Right lobe of liver (tissue), 6 donors: ENCODE measurements at regions not wholly inside any gene's neighbourhood (a gene's known extent, or its start where the extent isn't known, plus 50 kb on each side); places are given as distances from the start of the nearest gene placed in this dataset.

Source experiments
- ATAC-seq, 4 donors: fragments of 200-7000 bp; cut with Tn5 transposase; one replicate each; pipeline ENCODE4 v1.9.1; 2020; ENCODE audit warnings: mild to moderate bottlenecking in 4 of 4, moderate library complexity in 4 of 4
- DNase-seq, 3 donors: peaks; one replicate each; pipeline ENCODE4 v3.0.0-alpha.2; 2020
- H3K27ac ChIP-seq, 3 donors: fragments of 200-600 bp; one replicate each; pipeline ENCODE4 v1.8.0; 2022
- H3K27me3 ChIP-seq, 2 donors: fragments of 200-600 bp; one replicate each; pipeline ENCODE4 v1.8.0; 2022
- H3K36me3 ChIP-seq, 4 donors: fragments of 200-600 bp; sonication (generic) in 1 of 4; one replicate each; pipeline versions ENCODE4 v1.5.1 to v1.8.0; 2017 to 2022; ENCODE audit warnings: control low read depth in 1 of 4
- H3K4me1 ChIP-seq, 4 donors: fragments of 200-600 bp; sonication (generic) in 1 of 4; one replicate each; pipeline versions ENCODE4 v1.5.1 to v1.8.0; 2017 to 2022; ENCODE audit warnings: control low read depth in 1 of 4
- H3K4me3 ChIP-seq, 3 donors: fragments of 200-600 bp; one replicate each; pipeline ENCODE4 v1.8.0; 2022
- H3K9me3 ChIP-seq, 4 donors: fragments of 200-600 bp; sonication (generic) in 1 of 4; one replicate each; pipeline versions ENCODE4 v1.5.1 to v1.8.0; 2017 to 2022; ENCODE audit warnings: control low read depth in 1 of 4
- POLR2A ChIP-seq: fragments of 450-650 bp; IDR thresholded peaks from one replicate; pipeline ENCODE4 v1.6.1; 2017; ENCODE audit warnings: antibody characterized with exemption, mild to moderate bottlenecking
- WGBS: methylation state at CpG from one replicate; pipeline ENCODE4 v1.1.6; 2018; ENCODE audit warnings: low coverage, low lambda C conversion rate; ENCODE audit not compliant: insufficient coverage; ENCODE audit errors: missing lambda C conversion rate; 5-methylcytosine and 5-hydroxymethylcytosine counted together
- intact Hi-C, 2 donors: fragments of 100-400 bp; cut with DNase I; formaldehyde crosslinking; loops; one replicate each; pipeline versions ENCODE4 v1.11.2 to v1.14.1; 2022
- TF ChIP-seq, protein P1 (sequence below), 4 donors: fragments of 200-600 bp in 3 of 4; fragments of 450-650 bp in 1 of 4; IDR thresholded peaks; one replicate each; pipeline versions ENCODE4 v1.5.1 to v1.8.0; 2016 to 2022; ENCODE audit warnings: antibody characterized with exemption in 4 of 4, mild to moderate bottlenecking in 2 of 4
- donor health status: DM: no; HTN: yes; CAD: no.
- donor health status: DM: no; HTN: no; CAD: no.
- donor health status: DM: no; HTN: no; CAD: no.
- donor health status: DM: no; HTN: yes; CAD: no.
- donor health status: DM: no; HTN: yes; CAD: no.

DNA sequence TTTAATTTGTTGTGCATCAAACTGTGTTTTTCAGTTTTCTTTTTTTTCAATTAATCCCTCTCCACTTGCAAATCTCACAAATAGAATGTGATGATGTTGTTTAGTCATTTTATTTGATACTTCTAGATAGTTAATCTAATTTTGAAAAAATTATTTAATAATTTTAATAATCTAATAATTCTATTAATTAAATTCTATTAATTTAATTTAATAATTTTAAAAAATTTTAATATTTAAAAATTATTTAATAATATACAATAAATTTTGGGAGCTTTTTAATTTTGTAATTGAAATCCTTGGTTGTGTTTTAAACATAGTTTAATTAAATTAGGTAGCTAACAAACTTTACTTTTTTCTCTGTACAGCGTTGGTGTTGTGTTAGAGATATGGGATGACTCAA is 393.8 kb downstream of the OLFM4 start:
- 50% methylated on average over 1 of the region's 1 CpG for WGBS
- intact Hi-C loops = no loop called here
- Histone ChIP-seq H3K36me3 (no peaks in the 10 kb centered on the region), H3K27me3 (no peaks in the 10 kb centered on the region), H3K4me1 (no peaks in the 10 kb centered on the region), H3K27ac (no peak overlapping the region), H3K4me3 (no peak overlapping the region), H3K9me3 (no peaks in the 10 kb centered on the region)
- DNase-seq = no peak
- TF ChIP-seq POLR2A = no peak
- TF ChIP-seq, protein P1, sequence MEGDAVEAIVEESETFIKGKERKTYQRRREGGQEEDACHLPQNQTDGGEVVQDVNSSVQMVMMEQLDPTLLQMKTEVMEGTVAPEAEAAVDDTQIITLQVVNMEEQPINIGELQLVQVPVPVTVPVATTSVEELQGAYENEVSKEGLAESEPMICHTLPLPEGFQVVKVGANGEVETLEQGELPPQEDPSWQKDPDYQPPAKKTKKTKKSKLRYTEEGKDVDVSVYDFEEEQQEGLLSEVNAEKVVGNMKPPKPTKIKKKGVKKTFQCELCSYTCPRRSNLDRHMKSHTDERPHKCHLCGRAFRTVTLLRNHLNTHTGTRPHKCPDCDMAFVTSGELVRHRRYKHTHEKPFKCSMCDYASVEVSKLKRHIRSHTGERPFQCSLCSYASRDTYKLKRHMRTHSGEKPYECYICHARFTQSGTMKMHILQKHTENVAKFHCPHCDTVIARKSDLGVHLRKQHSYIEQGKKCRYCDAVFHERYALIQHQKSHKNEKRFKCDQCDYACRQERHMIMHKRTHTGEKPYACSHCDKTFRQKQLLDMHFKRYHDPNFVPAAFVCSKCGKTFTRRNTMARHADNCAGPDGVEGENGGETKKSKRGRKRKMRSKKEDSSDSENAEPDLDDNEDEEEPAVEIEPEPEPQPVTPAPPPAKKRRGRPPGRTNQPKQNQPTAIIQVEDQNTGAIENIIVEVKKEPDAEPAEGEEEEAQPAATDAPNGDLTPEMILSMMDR (IDR thresholded peaks at IDR 0.05) = no peak
- ATAC-seq = no peak

DNA sequence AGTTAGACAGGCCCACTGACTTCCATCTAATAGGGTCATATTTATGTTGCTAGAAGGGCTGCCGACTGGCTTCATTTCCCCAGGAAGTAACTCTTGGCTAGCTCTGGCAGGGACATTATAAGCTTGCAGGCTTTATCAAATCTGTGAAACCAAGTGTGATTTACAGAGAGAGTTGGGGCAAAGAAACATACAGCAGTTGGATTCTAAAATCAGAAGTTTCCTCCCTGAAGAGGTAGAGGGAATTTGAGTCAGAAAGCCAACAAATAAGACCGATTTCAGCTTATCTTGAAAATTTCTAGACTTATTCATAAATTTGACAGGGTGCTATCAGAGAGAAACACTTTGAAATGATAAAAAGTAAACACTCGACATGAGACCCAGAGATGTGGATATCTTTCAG is 407.8 kb downstream of the OLFM4 start:
- intact Hi-C loops = no loop called here
- DNase-seq (no peak), ATAC-seq (no peak)
- 25% methylated on average over 3 of the region's 3 CpGs for whole genome bisulfite sequencing
- H3K27ac ChIP-seq = no peak overlapping the region
- no peak overlapping the region for H3K4me3 ChIP-seq
- no peaks in the 10 kb centered on the region for H3K9me3 ChIP-seq
- no peak for TF ChIP-seq POLR2A
- TF ChIP-seq, protein P1 (IDR thresholded peaks at IDR 0.05) = no peak
- H3K36me3 ChIP-seq = no peaks in the 10 kb centered on the region
- no peaks in the 10 kb centered on the region for H3K27me3 ChIP-seq
- H3K4me1 ChIP-seq = no peaks in the 10 kb centered on the region

DNA sequence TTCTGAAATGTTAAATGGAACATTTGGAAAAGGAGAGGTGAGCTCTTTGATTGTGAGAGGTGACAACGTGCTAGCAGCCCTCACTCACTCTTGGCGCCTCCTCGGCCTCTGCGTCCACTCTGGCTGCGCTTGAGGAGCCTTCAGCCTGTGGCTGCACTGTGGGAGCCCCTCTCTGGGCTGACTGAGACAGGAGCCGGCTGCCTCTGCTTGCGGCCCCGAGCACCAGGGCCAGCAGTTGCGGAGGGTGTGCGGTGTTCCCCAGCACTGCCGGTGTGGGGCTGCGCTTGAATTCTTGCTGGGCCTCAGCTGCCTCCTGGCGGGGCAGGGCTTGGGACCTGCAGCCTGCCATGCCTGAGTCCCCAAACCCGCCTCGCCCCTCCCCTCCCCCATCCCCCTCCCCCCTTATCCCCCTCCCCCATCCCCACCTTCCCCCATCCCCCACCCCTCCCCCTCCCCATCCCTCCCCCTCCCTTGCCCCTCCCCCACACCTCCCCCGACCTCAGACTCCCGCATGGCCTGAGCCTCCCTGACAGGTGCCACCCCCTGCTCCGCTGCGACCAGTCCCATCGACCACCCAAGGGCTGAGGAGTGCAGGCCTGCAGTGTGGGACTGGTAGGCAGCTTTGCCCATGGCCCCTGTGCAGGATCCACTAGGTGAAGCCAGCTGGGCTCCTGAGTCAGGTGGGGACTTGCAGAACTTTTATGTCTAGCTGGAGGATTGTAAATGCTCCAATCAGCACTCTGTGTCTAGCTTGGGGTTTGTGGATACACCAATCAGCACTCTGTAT is 411.0 kb downstream of the OLFM4 start:
- no peaks in the 10 kb centered on the region for H3K9me3 ChIP-seq
- 96% methylated on average over 5 of the region's 20 CpGs for WGBS
- no peaks in the 10 kb centered on the region for H3K4me1 ChIP-seq
- no peak for ATAC-seq
- intact Hi-C loops = no loop called here
- peak in 1 of 3 donors; percentile 39 for DNase-seq
- no peak overlapping the region for H3K27ac ChIP-seq
- H3K36me3 ChIP-seq = no peaks in the 10 kb centered on the region
- TF ChIP-seq POLR2A = no peak
- TF ChIP-seq, protein P1 (IDR thresholded peaks at IDR 0.05) = no peak
- no peaks in the 10 kb centered on the region for H3K27me3 ChIP-seq
- H3K4me3 ChIP-seq = no peak overlapping the region

DNA sequence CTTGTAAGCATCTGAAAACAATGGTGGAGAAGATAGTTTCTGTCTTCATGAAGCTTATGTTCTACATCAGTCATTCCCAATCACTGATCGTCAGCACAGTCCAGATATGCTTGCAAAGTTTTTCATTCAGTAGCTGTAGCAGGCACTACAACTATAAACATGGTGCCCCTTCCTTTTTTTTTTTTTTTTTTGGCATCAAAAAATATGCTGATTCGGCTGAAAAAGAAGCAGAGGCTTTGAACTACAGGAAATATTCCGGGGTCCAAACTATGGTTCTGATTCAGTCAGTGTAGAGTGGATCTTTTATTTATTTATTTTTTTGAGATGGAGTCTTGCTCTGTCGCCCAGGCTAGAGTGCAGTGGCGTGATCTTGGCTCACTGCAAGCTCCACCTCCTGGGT is 414.4 kb downstream of the OLFM4 start:
- whole genome bisulfite sequencing = 48% methylated on average over 5 of the region's 5 CpGs
- TF ChIP-seq, protein P1 (IDR thresholded peaks at IDR 0.05) = no peak
- no peak for TF ChIP-seq POLR2A
- Histone ChIP-seq H3K36me3 (no peaks in the 10 kb centered on the region), H3K27me3 (no peaks in the 10 kb centered on the region), H3K27ac (no peak overlapping the region), H3K4me1 (no peaks in the 10 kb centered on the region), H3K4me3 (no peak overlapping the region), H3K9me3 (no peaks in the 10 kb centered on the region)
- ATAC-seq = no peak
- DNase-seq = no peak
- intact Hi-C loops = no loop called here
